ENCODE measurements at regions not wholly inside any gene's neighbourhood (a gene's known extent, or its start where the extent isn't known, plus 50 kb on each side); places are given as distances from the start of the nearest gene placed in this dataset.

- DNase-seq: peak; percentile 56 to 59
- H3K4me3 ChIP-seq: no peak overlapping the region
- H3K9me3 ChIP-seq (replicated peaks): no peaks in the 10 kb centered on the region; the same call in 1 of the 2 replicates
- H3K4me1 ChIP-seq: peaks cover 18% of the 10 kb centered on the region
- no peaks in the 10 kb centered on the region for H3K36me3 ChIP-seq
- H3K27me3 ChIP-seq: no peaks in the 10 kb centered on the region
- peak overlapping the region; percentile 52 for H3K27ac ChIP-seq
These were observed 85.0 kb upstream of the KCNJ15 start for GRCh38 chr21:38171723-38172344.

- Histone ChIP-seq H3K9me3 (replicated peaks) (no peaks in the 10 kb centered on the region; the same call in 1 of the 2 replicates), H3K27me3 (no peaks in the 10 kb centered on the region), H3K4me1 (peaks cover 18% of the 10 kb centered on the region), H3K27ac (no peak overlapping the region), H3K4me3 (no peak overlapping the region), H3K36me3 (no peaks in the 10 kb centered on the region)
- DNase-seq: no peak
These were observed 83.3 kb upstream of the KCNJ15 start for GRCh38 chr21:38173276-38174035.

GRCh38 chr21:38175306-38175705 is 81.5 kb upstream of the KCNJ15 start:
- Histone ChIP-seq H3K36me3 (no peaks in the 10 kb centered on the region), H3K4me3 (no peak overlapping the region), H3K27me3 (no peaks in the 10 kb centered on the region; the same call in 1 of the 2 replicates), H3K4me1 (peaks cover 15% of the 10 kb centered on the region), H3K9me3 (replicated peaks) (no peaks in the 10 kb centered on the region; the same call in 1 of the 2 replicates), H3K27ac (no peak overlapping the region)
- DNase-seq: no peak

- Histone ChIP-seq H3K9me3 (replicated peaks) (no peaks in the 10 kb centered on the region; the same call in 1 of the 2 replicates), H3K27me3 (no peaks in the 10 kb centered on the region; the same call in 1 of the 2 replicates), H3K36me3 (no peaks in the 10 kb centered on the region), H3K4me3 (no peak overlapping the region), H3K27ac (no peak overlapping the region), H3K4me1 (no peaks in the 10 kb centered on the region)
- no peak for DNase-seq
These were observed 78.7 kb upstream of the KCNJ15 start for GRCh38 chr21:38177919-38178652.

- Histone ChIP-seq H3K4me3 (no peak overlapping the region), H3K27me3 (no peaks in the 10 kb centered on the region; the same call in 1 of the 2 replicates), H3K9me3 (replicated peaks) (no peaks in the 10 kb centered on the region; the same call in 1 of the 2 replicates), H3K27ac (no peak overlapping the region), H3K4me1 (no peaks in the 10 kb centered on the region), H3K36me3 (no peaks in the 10 kb centered on the region)
- no peak for DNase-seq
These were observed 77.9 kb upstream of the KCNJ15 start for GRCh38 chr21:38178653-38179470.

- Histone ChIP-seq H3K36me3 (no peaks in the 10 kb centered on the region), H3K27me3 (no peaks in the 10 kb centered on the region; the same call in 1 of the 2 replicates), H3K9me3 (replicated peaks) (no peaks in the 10 kb centered on the region; the same call in 1 of the 2 replicates), H3K4me3 (no peak overlapping the region), H3K4me1 (no peaks in the 10 kb centered on the region), H3K27ac (no peak overlapping the region)
- no peak for DNase-seq
These were observed 77.3 kb upstream of the KCNJ15 start for GRCh38 chr21:38179511-38179910.

- no peaks in the 10 kb centered on the region for H3K4me1 ChIP-seq
- H3K9me3 ChIP-seq (replicated peaks): no peaks in the 10 kb centered on the region; the same call in 1 of the 2 replicates
- no peak overlapping the region for H3K4me3 ChIP-seq
- no peak for DNase-seq
- H3K27ac ChIP-seq: no peak overlapping the region
- H3K27me3 ChIP-seq: no peaks in the 10 kb centered on the region; the same call in 1 of the 2 replicates
- no peaks in the 10 kb centered on the region for H3K36me3 ChIP-seq
These were observed 75.7 kb upstream of the KCNJ15 start for GRCh38 chr21:38181096-38181495.

GRCh38 chr21:38182370-38182985 is 74.3 kb upstream of the KCNJ15 start:
- Histone ChIP-seq H3K27ac (no peak overlapping the region), H3K4me1 (no peaks in the 10 kb centered on the region), H3K9me3 (replicated peaks) (peaks cover 3% of the 10 kb centered on the region; the same call in 1 of the 2 replicates), H3K27me3 (no peaks in the 10 kb centered on the region; the same call in 1 of the 2 replicates), H3K36me3 (no peaks in the 10 kb centered on the region), H3K4me3 (no peak overlapping the region)
- no peak for DNase-seq

GRCh38 chr21:38183961-38184360 is 72.8 kb upstream of the KCNJ15 start:
- Histone ChIP-seq H3K27me3 (no peaks in the 10 kb centered on the region; the same call in 1 of the 2 replicates), H3K4me1 (no peaks in the 10 kb centered on the region), H3K9me3 (replicated peaks) (peaks cover 3% of the 10 kb centered on the region; the same call in 1 of the 2 replicates), H3K4me3 (no peak overlapping the region), H3K36me3 (no peaks in the 10 kb centered on the region), H3K27ac (no peak overlapping the region)
- no peak for DNase-seq

GRCh38 chr21:38186661-38187270 is 70.0 kb upstream of the KCNJ15 start:
- H3K4me1 ChIP-seq: no peaks in the 10 kb centered on the region
- H3K9me3 ChIP-seq (replicated peaks): peaks cover 3% of the 10 kb centered on the region; the same call in 1 of the 2 replicates
- H3K27me3 ChIP-seq: no peaks in the 10 kb centered on the region
- H3K36me3 ChIP-seq: no peaks in the 10 kb centered on the region
- DNase-seq: no peak
- no peak overlapping the region for H3K4me3 ChIP-seq
- H3K27ac ChIP-seq: no peak overlapping the region

GRCh38 chr21:38188037-38188436 is 68.8 kb upstream of the KCNJ15 start:
- H3K4me3 ChIP-seq: no peak overlapping the region
- no peak for DNase-seq
- no peaks in the 10 kb centered on the region for H3K4me1 ChIP-seq
- no peaks in the 10 kb centered on the region for H3K27me3 ChIP-seq
- peaks cover 3% of the 10 kb centered on the region; the same call in 1 of the 2 replicates for H3K9me3 ChIP-seq (replicated peaks)
- no peak overlapping the region for H3K27ac ChIP-seq
- H3K36me3 ChIP-seq: no peaks in the 10 kb centered on the region

- Histone ChIP-seq H3K9me3 (replicated peaks) (no peaks in the 10 kb centered on the region), H3K36me3 (no peaks in the 10 kb centered on the region), H3K4me1 (no peaks in the 10 kb centered on the region), H3K27ac (no peak overlapping the region), H3K4me3 (no peak overlapping the region), H3K27me3 (no peaks in the 10 kb centered on the region)
- DNase-seq: no peak
These were observed 60.8 kb upstream of the KCNJ15 start for GRCh38 chr21:38196036-38196435.

GRCh38 chr21:38202811-38203210 is 54.0 kb upstream of the KCNJ15 start:
- Histone ChIP-seq H3K4me3 (no peak overlapping the region), H3K9me3 (replicated peaks) (no peaks in the 10 kb centered on the region), H3K27ac (no peak overlapping the region), H3K4me1 (no peaks in the 10 kb centered on the region), H3K36me3 (no peaks in the 10 kb centered on the region), H3K27me3 (no peaks in the 10 kb centered on the region)
- no peak for DNase-seq

All from SJCRH30 (cell line).